Neural progenitor cell (in vitro differentiated cells): ENCODE measurements at regions not wholly inside any gene's neighbourhood (a gene's known extent, or its start where the extent isn't known, plus 50 kb on each side); places are given as distances from the start of the nearest gene placed in this dataset.

Experiments
- CTCF ChIP-seq: fragments of 200-600 bp; sonication (generic); IDR thresholded peaks from 2 replicates; pipeline ENCODE4 v1.5.1; 2017; ENCODE audit warnings: antibody characterized with exemption, mild to moderate bottlenecking
- EZH2 ChIP-seq: fragments of 200-600 bp; sonication (generic); IDR thresholded peaks from 2 replicates; pipeline ENCODE4 v1.6.1; 2017; ENCODE audit warnings: antibody characterized with exemption, mild to moderate bottlenecking, moderate library complexity
- EZH2phosphoT487 ChIP-seq: fragments of 200-600 bp; sonication (generic); IDR thresholded peaks from 2 replicates; pipeline ENCODE4 v1.6.1; 2017; ENCODE audit warnings: antibody characterized with exemption

GRCh38 chr2:44098891-44099290 is 69.8 kb upstream of the PPM1B start:
- TF ChIP-seq CTCF (no peak), EZH2phosphoT487 (no peak), EZH2 (no peak)
